Duodenal mucosa (tissue), 2 donors: ENCODE measurements at regions not wholly inside any gene's neighbourhood (a gene's known extent, or its start where the extent isn't known, plus 50 kb on each side); places are given as distances from the start of the nearest gene placed in this dataset.

Experiments
- H3K27ac ChIP-seq: one replicate; pipeline ENCODE4 v1.7.0; 2013; ENCODE audit warnings: low read depth, low read length
- H3K27me3 ChIP-seq, 2 donors: one replicate each; pipeline ENCODE4 v1.7.0; 2013; ENCODE audit warnings: low read length in 2 of 2, control low read depth in 1 of 2; ENCODE audit not compliant: insufficient read depth in 2 of 2, control insufficient read depth in 1 of 2
- H3K36me3 ChIP-seq, 2 donors: one replicate each; pipeline ENCODE4 v1.7.0; 2013; ENCODE audit warnings: low read length in 2 of 2, control low read depth in 1 of 2; ENCODE audit not compliant: insufficient read depth in 2 of 2, control insufficient read depth in 1 of 2
- H3K4me1 ChIP-seq, 2 donors: one replicate each; pipeline ENCODE4 v1.7.0; 2013; ENCODE audit warnings: low read length in 2 of 2, control low read depth in 1 of 2; ENCODE audit not compliant: insufficient read depth in 2 of 2, control insufficient read depth in 1 of 2
- H3K4me3 ChIP-seq, 2 donors: one replicate each; pipeline ENCODE4 v1.7.0; 2013; ENCODE audit warnings: low read length in 2 of 2, low read depth in 1 of 2
- H3K9ac ChIP-seq, 2 donors: one replicate each; pipeline ENCODE4 v1.7.0; 2013; ENCODE audit warnings: low read length in 2 of 2, low read depth in 1 of 2
- H3K9me3 ChIP-seq, 2 donors: one replicate each; pipeline ENCODE4 v1.7.0; 2013; ENCODE audit warnings: low read length in 2 of 2, control low read depth in 1 of 2; ENCODE audit not compliant: control insufficient read depth in 1 of 2

GRCh38 chr13:105552078-105552477 lies 983.4 kb downstream of the EFNB2 start:
- Histone ChIP-seq H3K36me3 (no peaks in the 10 kb centered on the region), H3K27me3 (no peaks in the 10 kb centered on the region), H3K9ac (no peak overlapping the region), H3K27ac (no peak overlapping the region), H3K4me3 (no peak overlapping the region), H3K4me1 (no peaks in the 10 kb centered on the region), H3K9me3 (no peaks in the 10 kb centered on the region)

DNA sequence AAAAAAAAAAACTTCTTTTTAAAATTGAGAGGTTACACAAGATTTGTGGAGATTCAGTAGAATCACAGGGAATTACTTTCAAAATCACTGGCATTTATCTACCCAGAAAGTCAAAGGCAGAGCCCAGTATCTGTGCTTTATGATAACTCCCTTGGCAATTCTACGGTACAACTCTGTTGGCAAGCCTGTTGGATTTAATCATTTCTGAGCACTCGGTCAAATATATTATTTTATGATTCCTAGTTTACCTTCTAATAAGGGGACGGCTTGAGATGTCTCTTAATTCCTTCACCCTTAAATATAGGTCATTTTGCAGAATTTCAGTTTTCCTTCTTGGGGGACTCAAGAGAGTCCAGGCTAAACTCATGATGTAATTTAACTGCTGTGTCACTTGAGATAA lies 987.6 kb downstream of the EFNB2 start:
- H3K4me3 ChIP-seq = no peak overlapping the region
- no peaks in the 10 kb centered on the region for H3K27me3 ChIP-seq
- no peaks in the 10 kb centered on the region for H3K36me3 ChIP-seq
- H3K9ac ChIP-seq = no peak overlapping the region
- no peaks in the 10 kb centered on the region for H3K9me3 ChIP-seq
- no peaks in the 10 kb centered on the region for H3K4me1 ChIP-seq
- H3K27ac ChIP-seq = no peak overlapping the region

DNA sequence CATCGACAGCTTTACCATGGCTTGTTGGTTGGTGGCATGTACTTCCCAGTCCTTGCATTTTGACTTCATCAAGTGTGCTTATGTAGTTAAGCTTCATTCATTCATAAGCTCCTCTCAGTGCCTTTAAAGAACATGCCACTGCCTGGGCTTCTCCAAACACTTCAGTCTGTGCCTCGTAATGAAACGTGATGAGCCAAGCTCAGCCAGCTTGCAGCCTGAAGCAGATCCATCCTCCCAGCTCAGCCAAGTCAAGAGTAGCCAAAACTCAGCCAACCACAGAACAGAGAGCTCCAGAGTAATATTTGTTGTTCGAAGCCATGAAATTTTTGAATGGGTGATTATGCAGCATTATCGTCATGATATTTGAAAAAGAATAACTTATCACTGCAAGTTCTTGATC lies 989.7 kb downstream of the EFNB2 start:
- H3K4me1 ChIP-seq = no peaks in the 10 kb centered on the region
- H3K9me3 ChIP-seq = no peaks in the 10 kb centered on the region
- no peaks in the 10 kb centered on the region for H3K36me3 ChIP-seq
- no peak overlapping the region for H3K9ac ChIP-seq
- H3K4me3 ChIP-seq = no peak overlapping the region
- no peaks in the 10 kb centered on the region for H3K27me3 ChIP-seq
- H3K27ac ChIP-seq = no peak overlapping the region

DNA sequence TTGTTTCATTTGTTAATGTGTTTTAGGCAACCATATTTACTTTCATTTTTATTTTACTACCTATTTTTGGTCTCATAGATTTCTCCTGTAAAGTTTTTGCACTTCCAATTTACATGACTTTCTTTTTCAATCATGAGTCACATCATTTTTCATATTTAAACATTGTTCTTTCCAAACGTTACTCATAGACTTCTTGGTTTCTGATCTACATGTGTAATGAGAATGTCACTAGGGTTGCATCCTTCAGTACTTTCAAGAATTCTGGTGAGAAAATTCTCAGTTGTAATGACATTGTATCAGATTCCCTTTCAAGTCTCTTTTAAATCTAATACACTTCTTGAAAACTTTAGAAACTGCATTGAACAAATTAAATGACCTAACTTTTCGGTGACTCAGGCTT lies 991.7 kb downstream of the EFNB2 start:
- no peaks in the 10 kb centered on the region for H3K27me3 ChIP-seq
- no peaks in the 10 kb centered on the region for H3K36me3 ChIP-seq
- no peak overlapping the region for H3K9ac ChIP-seq
- H3K9me3 ChIP-seq = no peaks in the 10 kb centered on the region
- no peak overlapping the region for H3K4me3 ChIP-seq
- H3K27ac ChIP-seq = no peak overlapping the region
- H3K4me1 ChIP-seq = no peaks in the 10 kb centered on the region

- Histone ChIP-seq H3K4me3 (no peak overlapping the region), H3K36me3 (no peaks in the 10 kb centered on the region), H3K27me3 (no peaks in the 10 kb centered on the region), H3K9ac (no peak overlapping the region), H3K4me1 (no peaks in the 10 kb centered on the region), H3K27ac (no peak overlapping the region), H3K9me3 (no peaks in the 10 kb centered on the region)
Measured at GRCh38 chr13:105541565-105541964, 993.9 kb downstream of the EFNB2 start.

DNA sequence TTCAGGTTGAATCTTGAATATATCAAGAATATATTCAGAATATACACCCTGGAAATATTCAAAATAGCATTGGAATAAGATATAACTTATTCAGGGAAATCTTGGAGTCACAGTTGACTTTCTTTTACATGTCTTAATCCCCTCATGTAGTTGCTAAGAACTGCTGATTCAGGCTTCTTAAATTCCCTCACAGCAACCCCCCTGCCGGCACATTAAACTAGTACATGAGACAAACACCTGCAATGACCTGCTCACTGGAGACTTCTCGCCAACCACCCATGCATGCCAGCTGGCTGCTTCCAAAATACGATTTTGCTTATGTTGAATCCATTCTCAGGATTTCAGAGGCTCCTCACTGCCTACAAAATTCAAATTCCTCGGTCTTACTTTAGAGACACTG lies 997.1 kb downstream of the EFNB2 start:
- no peak overlapping the region for H3K27ac ChIP-seq
- H3K27me3 ChIP-seq = no peaks in the 10 kb centered on the region
- H3K9ac ChIP-seq = no peak overlapping the region
- no peak overlapping the region for H3K4me3 ChIP-seq
- no peaks in the 10 kb centered on the region for H3K9me3 ChIP-seq
- no peaks in the 10 kb centered on the region for H3K4me1 ChIP-seq
- H3K36me3 ChIP-seq = no peaks in the 10 kb centered on the region

- H3K9ac ChIP-seq = no peak overlapping the region
- H3K27ac ChIP-seq = no peak overlapping the region
- no peaks in the 10 kb centered on the region for H3K9me3 ChIP-seq
- no peaks in the 10 kb centered on the region for H3K27me3 ChIP-seq
- no peaks in the 10 kb centered on the region for H3K4me1 ChIP-seq
- H3K36me3 ChIP-seq = no peaks in the 10 kb centered on the region
- no peak overlapping the region for H3K4me3 ChIP-seq
Measured at GRCh38 chr13:105537113-105537512, 998.3 kb downstream of the EFNB2 start.

DNA sequence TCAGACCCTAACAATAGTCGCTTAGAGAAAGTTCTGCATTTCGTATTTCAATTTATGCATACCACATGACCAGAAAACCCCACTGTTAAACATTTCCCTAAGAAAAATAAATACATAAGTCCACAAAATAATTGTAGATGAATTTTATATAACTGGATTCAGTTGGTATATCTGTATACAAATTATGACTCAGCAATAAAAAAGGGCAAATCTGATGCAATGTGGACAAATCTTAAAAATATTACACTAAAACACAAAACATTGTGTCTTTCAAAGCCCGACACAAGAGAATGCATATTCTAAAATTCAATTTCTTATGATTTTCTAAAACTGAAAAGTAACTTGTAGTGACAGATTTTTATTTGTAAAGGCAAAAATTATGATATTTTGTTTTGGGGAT lies 1005.0 kb downstream of the EFNB2 start:
- no peaks in the 10 kb centered on the region for H3K36me3 ChIP-seq
- H3K27ac ChIP-seq = no peak overlapping the region
- no peak overlapping the region for H3K4me3 ChIP-seq
- no peaks in the 10 kb centered on the region for H3K27me3 ChIP-seq
- H3K9ac ChIP-seq = no peak overlapping the region
- no peaks in the 10 kb centered on the region for H3K4me1 ChIP-seq
- no peaks in the 10 kb centered on the region for H3K9me3 ChIP-seq

DNA sequence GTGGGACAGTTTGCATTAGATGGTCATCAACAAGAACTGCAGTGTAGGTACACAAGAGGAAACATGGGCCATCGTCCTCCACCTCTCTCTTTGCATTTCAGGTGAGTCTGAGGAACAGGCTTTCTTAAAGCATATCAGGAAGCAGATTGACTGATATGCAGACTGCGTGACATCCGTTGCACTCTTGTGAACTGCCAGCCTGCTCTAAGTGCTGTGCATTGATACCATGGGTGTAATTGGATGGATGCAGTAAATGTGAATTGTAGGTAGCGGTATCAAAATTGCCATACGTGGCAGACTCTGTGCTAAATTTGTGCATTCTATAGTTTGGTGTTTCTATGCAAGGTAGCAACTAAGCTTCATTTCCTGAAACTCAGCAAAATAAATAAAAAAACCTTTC lies 1008.3 kb downstream of the EFNB2 start:
- no peak overlapping the region for H3K9ac ChIP-seq
- no peaks in the 10 kb centered on the region for H3K9me3 ChIP-seq
- H3K27ac ChIP-seq = no peak overlapping the region
- no peaks in the 10 kb centered on the region for H3K36me3 ChIP-seq
- H3K27me3 ChIP-seq = no peaks in the 10 kb centered on the region
- H3K4me3 ChIP-seq = no peak overlapping the region
- H3K4me1 ChIP-seq = no peaks in the 10 kb centered on the region

- H3K27me3 ChIP-seq = no peaks in the 10 kb centered on the region
- H3K27ac ChIP-seq = no peak overlapping the region
- H3K4me3 ChIP-seq = no peak overlapping the region
- no peaks in the 10 kb centered on the region for H3K36me3 ChIP-seq
- no peaks in the 10 kb centered on the region for H3K4me1 ChIP-seq
- no peak overlapping the region for H3K9ac ChIP-seq
- no peaks in the 10 kb centered on the region for H3K9me3 ChIP-seq
Measured at GRCh38 chr13:105519771-105520170, 1015.7 kb downstream of the EFNB2 start.

- H3K4me1 ChIP-seq = no peaks in the 10 kb centered on the region
- no peak overlapping the region for H3K4me3 ChIP-seq
- no peaks in the 10 kb centered on the region for H3K27me3 ChIP-seq
- no peaks in the 10 kb centered on the region for H3K36me3 ChIP-seq
- H3K9ac ChIP-seq = no peak overlapping the region
- H3K9me3 ChIP-seq = no peaks in the 10 kb centered on the region
- no peak overlapping the region for H3K27ac ChIP-seq
Measured at GRCh38 chr13:105518086-105518485, 1017.4 kb downstream of the EFNB2 start.
